C4-2B (cell line): ENCODE measurements at regions not wholly inside any gene's neighbourhood (a gene's known extent, or its start where the extent isn't known, plus 50 kb on each side); places are given as distances from the start of the nearest gene placed in this dataset.

Source experiments
- ZFX ChIP-seq: fragments of 450-650 bp; IDR thresholded peaks from 2 replicates; pipeline ENCODE4 v1.6.1; 2017
- TF ChIP-seq, protein P1 (sequence below): fragments of 450-650 bp; conservative IDR thresholded peaks from 2 replicates; pipeline ENCODE4 v1.5.1; 2017; ENCODE audit warnings: mild to moderate bottlenecking

DNA sequence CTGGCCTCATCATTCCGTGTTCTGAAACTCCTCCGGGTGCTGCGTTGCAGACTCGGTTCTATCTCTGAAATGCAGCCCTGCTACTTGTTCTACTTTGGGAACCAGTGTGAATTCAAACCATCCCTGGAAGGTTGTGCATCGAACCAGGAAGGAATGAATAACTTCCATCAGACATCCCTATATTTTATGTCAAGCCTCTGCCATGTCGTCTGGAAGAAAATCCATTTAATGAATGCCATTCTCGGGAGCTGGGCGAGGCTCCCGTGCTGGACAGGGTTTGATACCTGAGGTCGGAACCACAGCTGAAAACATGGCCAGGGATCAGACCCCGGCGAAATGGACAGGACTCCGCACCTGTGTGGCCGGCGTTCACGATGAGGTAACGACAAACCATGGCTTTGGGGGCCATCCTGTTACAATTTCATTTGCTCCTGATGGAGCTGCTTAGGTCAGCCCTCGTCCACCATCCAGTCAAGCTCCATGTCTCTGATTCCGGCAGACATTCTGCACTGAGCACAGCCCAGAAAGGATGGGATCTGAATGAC is 821.6 kb downstream of the GALR1 start:
- TF ChIP-seq, protein P1, sequence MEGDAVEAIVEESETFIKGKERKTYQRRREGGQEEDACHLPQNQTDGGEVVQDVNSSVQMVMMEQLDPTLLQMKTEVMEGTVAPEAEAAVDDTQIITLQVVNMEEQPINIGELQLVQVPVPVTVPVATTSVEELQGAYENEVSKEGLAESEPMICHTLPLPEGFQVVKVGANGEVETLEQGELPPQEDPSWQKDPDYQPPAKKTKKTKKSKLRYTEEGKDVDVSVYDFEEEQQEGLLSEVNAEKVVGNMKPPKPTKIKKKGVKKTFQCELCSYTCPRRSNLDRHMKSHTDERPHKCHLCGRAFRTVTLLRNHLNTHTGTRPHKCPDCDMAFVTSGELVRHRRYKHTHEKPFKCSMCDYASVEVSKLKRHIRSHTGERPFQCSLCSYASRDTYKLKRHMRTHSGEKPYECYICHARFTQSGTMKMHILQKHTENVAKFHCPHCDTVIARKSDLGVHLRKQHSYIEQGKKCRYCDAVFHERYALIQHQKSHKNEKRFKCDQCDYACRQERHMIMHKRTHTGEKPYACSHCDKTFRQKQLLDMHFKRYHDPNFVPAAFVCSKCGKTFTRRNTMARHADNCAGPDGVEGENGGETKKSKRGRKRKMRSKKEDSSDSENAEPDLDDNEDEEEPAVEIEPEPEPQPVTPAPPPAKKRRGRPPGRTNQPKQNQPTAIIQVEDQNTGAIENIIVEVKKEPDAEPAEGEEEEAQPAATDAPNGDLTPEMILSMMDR, result no peak
- no peak for TF ChIP-seq ZFX
